GM21367 (cell line): ENCODE measurements at regions not wholly inside any gene's neighbourhood (a gene's known extent, or its start where the extent isn't known, plus 50 kb on each side); places are given as distances from the start of the nearest gene placed in this dataset.
"Not testable (repeated sequence)": the region's sequence is repeated elsewhere in the genome, so short reads cannot be mapped to it uniquely, and the experiment has no call there.

Experiments used
- ATAC-seq: cut with Tn5 transposase; IDR thresholded peaks from one replicate; pipeline ENCODE4 v1.9.1; 2021; ENCODE audit not compliant: unreplicated experiment

- ATAC-seq: no peak
Measured at GRCh38 chr6:87772597-87773530, 70.8 kb upstream of the AKIRIN2 start.

- ATAC-seq: no peak
Measured at GRCh38 chr6:87767478-87767877, 65.4 kb upstream of the AKIRIN2 start.

GRCh38 chr6:87766211-87766610, 64.2 kb upstream of the AKIRIN2 start:
- ATAC-seq: no peak

- ATAC-seq: no peak
Measured at GRCh38 chr6:87763901-87764300, 61.9 kb upstream of the AKIRIN2 start.

GRCh38 chr6:87763276-87763675, 61.2 kb upstream of the AKIRIN2 start:
- no peak for ATAC-seq

- ATAC-seq: no peak
Measured at GRCh38 chr6:87762116-87762515, 60.1 kb upstream of the AKIRIN2 start.

- no peak for ATAC-seq
Measured at GRCh38 chr6:87757792-87758191, 55.8 kb upstream of the AKIRIN2 start.

GRCh38 chr6:87756858-87757257, 54.8 kb upstream of the AKIRIN2 start:
- ATAC-seq: peak; percentile 94

- no peak for ATAC-seq
Measured at GRCh38 chr6:87755708-87756671, 54.0 kb upstream of the AKIRIN2 start.

- peak; percentile 58 for ATAC-seq
Measured at GRCh38 chr6:87754828-87755227, 52.8 kb upstream of the AKIRIN2 start.

- ATAC-seq: no peak
Measured at GRCh38 chr6:87753131-87753685, 51.2 kb upstream of the AKIRIN2 start.

GRCh38 chr6:87752503-87752902, 50.5 kb upstream of the AKIRIN2 start:
- ATAC-seq: not testable (repeated sequence)
